ENCODE measurements at regions not wholly inside any gene's neighbourhood (a gene's known extent, or its start where the extent isn't known, plus 50 kb on each side); places are given as distances from the start of the nearest gene placed in this dataset.

GRCh38 chr20:57988422-57988821, 240.0 kb downstream of the ANKRD60 start:
- Histone ChIP-seq H3K9me3 (ENCODE audit: control insufficient read depth, low read length) (no peaks in the 10 kb centered on the region), H3K9ac (ENCODE audit: extremely low read depth, low read length, poor library complexity, severe bottlenecking) (no peak overlapping the region), H3K27me3 (ENCODE audit: control insufficient read depth, insufficient read depth, low read length, poor library complexity, severe bottlenecking) (no peaks in the 10 kb centered on the region), H3K4me1 (ENCODE audit: control insufficient read depth, insufficient read depth, low read length) (no peaks in the 10 kb centered on the region), H3K36me3 (ENCODE audit: control insufficient read depth, insufficient read depth, low read length) (no peaks in the 10 kb centered on the region), H3K27ac (ENCODE audit: low read depth, low read length) (no peak overlapping the region), H3K4me3 (ENCODE audit: low read length) (no peak overlapping the region)
- no peak for DNase-seq
- no peak for TF ChIP-seq CTCF (conservative IDR thresholded peaks at IDR 0.05)
- Mint-ChIP-seq H3K4me3 (no peak overlapping the region), H3K4me1 (peaks cover 7% of the 10 kb centered on the region), H3K9me3 (no peaks in the 10 kb centered on the region), H3K36me3 (ENCODE audit: low read depth) (no peaks in the 10 kb centered on the region), H3K27me3 (ENCODE audit: insufficient read depth) (peaks cover 1% of the 10 kb centered on the region), H3K27ac (no peak overlapping the region)
- 92 to 100% methylated on average over 1 to 3 of the region's 3 CpGs for WGBS, 2 experiments (ENCODE audit: insufficient coverage in 1 of 2, insufficient read length in 1 of 2)

- H3K9ac ChIP-seq (ENCODE audit: extremely low read depth, low read length, poor library complexity, severe bottlenecking) = no peak overlapping the region
- no peaks in the 10 kb centered on the region for H3K9me3 ChIP-seq (ENCODE audit: control insufficient read depth, low read length)
- Mint-ChIP-seq H3K27ac (no peak overlapping the region), H3K9me3 (no peaks in the 10 kb centered on the region), H3K4me1 (peaks cover 7% of the 10 kb centered on the region), H3K27me3 (ENCODE audit: insufficient read depth) (peaks cover 1% of the 10 kb centered on the region), H3K36me3 (ENCODE audit: low read depth) (no peaks in the 10 kb centered on the region), H3K4me3 (no peak overlapping the region)
- H3K4me1 ChIP-seq (ENCODE audit: control insufficient read depth, insufficient read depth, low read length) = no peaks in the 10 kb centered on the region
- 92 to 95% methylated on average over 4 to 6 of the region's 6 CpGs for WGBS, 2 experiments (ENCODE audit: insufficient coverage in 1 of 2, insufficient read length in 1 of 2)
- H3K36me3 ChIP-seq (ENCODE audit: control insufficient read depth, insufficient read depth, low read length) = no peaks in the 10 kb centered on the region
- TF ChIP-seq CTCF (conservative IDR thresholded peaks at IDR 0.05) = no peak
- DNase-seq = no peak
- no peaks in the 10 kb centered on the region for H3K27me3 ChIP-seq (ENCODE audit: control insufficient read depth, insufficient read depth, low read length, poor library complexity, severe bottlenecking)
- H3K4me3 ChIP-seq (ENCODE audit: low read length) = no peak overlapping the region
- no peak overlapping the region for H3K27ac ChIP-seq (ENCODE audit: low read depth, low read length)
Observed at GRCh38 chr20:57987659-57988058, 240.8 kb downstream of the ANKRD60 start.

- Histone ChIP-seq H3K4me3 (ENCODE audit: low read length) (no peak overlapping the region), H3K27ac (ENCODE audit: low read depth, low read length) (no peak overlapping the region), H3K9me3 (ENCODE audit: control insufficient read depth, low read length) (no peaks in the 10 kb centered on the region), H3K36me3 (ENCODE audit: control insufficient read depth, insufficient read depth, low read length) (no peaks in the 10 kb centered on the region), H3K27me3 (ENCODE audit: control insufficient read depth, insufficient read depth, low read length, poor library complexity, severe bottlenecking) (no peaks in the 10 kb centered on the region), H3K4me1 (ENCODE audit: control insufficient read depth, insufficient read depth, low read length) (no peaks in the 10 kb centered on the region), H3K9ac (ENCODE audit: extremely low read depth, low read length, poor library complexity, severe bottlenecking) (no peak overlapping the region)
- DNase-seq = no peak
- H3K4me3 Mint-ChIP-seq = no peak overlapping the region
- no peaks in the 10 kb centered on the region for H3K36me3 Mint-ChIP-seq (ENCODE audit: low read depth)
- TF ChIP-seq CTCF (conservative IDR thresholded peaks at IDR 0.05) = no peak
- H3K4me1 Mint-ChIP-seq = peaks cover 7% of the 10 kb centered on the region
- peaks cover 1% of the 10 kb centered on the region for H3K27me3 Mint-ChIP-seq (ENCODE audit: insufficient read depth)
- WGBS, 2 experiments (ENCODE audit: insufficient coverage in 1 of 2, insufficient read length in 1 of 2) = 90 to 91% methylated on average over 3 to 6 of the region's 6 CpGs
- H3K9me3 Mint-ChIP-seq = no peaks in the 10 kb centered on the region
- no peak overlapping the region for H3K27ac Mint-ChIP-seq
Observed at GRCh38 chr20:57986666-57987065, 241.8 kb downstream of the ANKRD60 start.

All from endodermal cell (in vitro differentiated cells).